Parathyroid adenoma (tissue), 2 donors: ENCODE measurements at regions not wholly inside any gene's neighbourhood (a gene's known extent, or its start where the extent isn't known, plus 50 kb on each side); places are given as distances from the start of the nearest gene placed in this dataset.

Experiments
- H2AFZ ChIP-seq: fragments of 300-600 bp; sonication (generic); one replicate; pipeline ENCODE4 v1.7.0; 2017; ENCODE audit warnings: antibody characterized with exemption, mild to moderate bottlenecking
- H3K27ac ChIP-seq: fragments of 300-600 bp; sonication (generic); one replicate; pipeline ENCODE4 v1.7.0; 2017
- H3K27me3 ChIP-seq: fragments of 300-600 bp; sonication (generic); one replicate; pipeline ENCODE4 v1.7.0; 2017; ENCODE audit warnings: low read length; ENCODE audit not compliant: control insufficient read depth, insufficient read depth
- H3K36me3 ChIP-seq: fragments of 300-600 bp; sonication (generic); one replicate; pipeline ENCODE4 v1.7.0; 2017; ENCODE audit warnings: low read length; ENCODE audit not compliant: control insufficient read depth, insufficient read depth
- H3K4me1 ChIP-seq: fragments of 300-600 bp; sonication (generic); one replicate; pipeline ENCODE4 v1.7.0; 2017; ENCODE audit warnings: control low read depth
- H3K4me2 ChIP-seq: fragments of 300-600 bp; sonication (generic); one replicate; pipeline ENCODE4 v1.7.0; 2017; ENCODE audit warnings: low read length
- H3K4me3 ChIP-seq: fragments of 300-600 bp; sonication (generic); one replicate; pipeline ENCODE4 v1.7.0; 2017; ENCODE audit warnings: low read depth, low read length
- H3K79me2 ChIP-seq: fragments of 300-600 bp; sonication (generic); one replicate; pipeline ENCODE4 v1.7.0; 2017; ENCODE audit warnings: control low read depth
- H3K9ac ChIP-seq: fragments of 300-600 bp; sonication (generic); one replicate; pipeline ENCODE4 v1.7.0; 2017; ENCODE audit warnings: mild to moderate bottlenecking
- H3K9me3 ChIP-seq: fragments of 300-600 bp; sonication (generic); one replicate; pipeline ENCODE4 v1.7.0; 2017; ENCODE audit warnings: low read length; ENCODE audit not compliant: control insufficient read depth
- CTCF ChIP-seq: fragments of 300-600 bp; sonication (generic); IDR thresholded peaks from one replicate; pipeline ENCODE4 v1.7.0; 2017; ENCODE audit warnings: antibody characterized with exemption, mild to moderate bottlenecking
- donor health status: primary hyperparathyroidism.

- no peak for TF ChIP-seq CTCF
- Histone ChIP-seq H3K36me3 (no peaks in the 10 kb centered on the region), H3K4me2 (no peak overlapping the region), H3K4me1 (no peaks in the 10 kb centered on the region), H3K27me3 (no peaks in the 10 kb centered on the region), H3K9me3 (no peaks in the 10 kb centered on the region), H3K4me3 (no peak overlapping the region), H3K27ac (no peak overlapping the region), H3K79me2 (no peaks in the 10 kb centered on the region), H3K9ac (no peak overlapping the region), H2AFZ (no peak overlapping the region)
These were observed 171.8 kb upstream of the CPNE8 start for GRCh38 chr12:39077226-39077625.

GRCh38 chr12:39074063-39074462, 168.7 kb upstream of the CPNE8 start:
- Histone ChIP-seq H3K4me3 (no peak overlapping the region), H3K9me3 (no peaks in the 10 kb centered on the region), H3K4me1 (no peaks in the 10 kb centered on the region), H3K36me3 (no peaks in the 10 kb centered on the region), H3K27ac (no peak overlapping the region), H3K79me2 (no peaks in the 10 kb centered on the region), H3K9ac (no peak overlapping the region), H2AFZ (no peak overlapping the region), H3K4me2 (no peak overlapping the region), H3K27me3 (no peaks in the 10 kb centered on the region)
- no peak for TF ChIP-seq CTCF

GRCh38 chr12:39072658-39073057, 167.3 kb upstream of the CPNE8 start:
- Histone ChIP-seq H3K4me1 (no peaks in the 10 kb centered on the region), H3K27me3 (no peaks in the 10 kb centered on the region), H3K9ac (no peak overlapping the region), H3K4me2 (no peak overlapping the region), H3K4me3 (no peak overlapping the region), H3K9me3 (no peaks in the 10 kb centered on the region), H3K79me2 (no peaks in the 10 kb centered on the region), H2AFZ (no peak overlapping the region), H3K36me3 (no peaks in the 10 kb centered on the region), H3K27ac (no peak overlapping the region)
- TF ChIP-seq CTCF: no peak

- Histone ChIP-seq H3K27ac (no peak overlapping the region), H3K27me3 (no peaks in the 10 kb centered on the region), H3K4me3 (no peak overlapping the region), H3K9ac (no peak overlapping the region), H3K4me2 (no peak overlapping the region), H2AFZ (no peak overlapping the region), H3K9me3 (no peaks in the 10 kb centered on the region), H3K4me1 (no peaks in the 10 kb centered on the region), H3K79me2 (no peaks in the 10 kb centered on the region), H3K36me3 (no peaks in the 10 kb centered on the region)
- TF ChIP-seq CTCF: no peak
These were observed 166.2 kb upstream of the CPNE8 start for GRCh38 chr12:39071611-39072010.

- Histone ChIP-seq H3K4me1 (no peaks in the 10 kb centered on the region), H3K27me3 (no peaks in the 10 kb centered on the region), H3K36me3 (no peaks in the 10 kb centered on the region), H3K4me3 (no peak overlapping the region), H3K9me3 (no peaks in the 10 kb centered on the region), H3K27ac (no peak overlapping the region), H3K79me2 (no peaks in the 10 kb centered on the region), H2AFZ (no peak overlapping the region), H3K9ac (no peak overlapping the region), H3K4me2 (no peak overlapping the region)
- no peak for TF ChIP-seq CTCF
These were observed 165.4 kb upstream of the CPNE8 start for GRCh38 chr12:39070775-39071174.
